Glutamatergic neuron (in vitro differentiated cells): ENCODE measurements at regions not wholly inside any gene's neighbourhood (a gene's known extent, or its start where the extent isn't known, plus 50 kb on each side); places are given as distances from the start of the nearest gene placed in this dataset.
"Not testable (repeated sequence)": the region's sequence is repeated elsewhere in the genome, so short reads cannot be mapped to it uniquely, and the experiment has no call there.

Experiments
- DNase-seq: peaks from one replicate; pipeline ENCODE4 v3.0.0; 2022
- H3K27ac Mint-ChIP-seq: one replicate; pipeline ENCODE4 v1.8.0; 2020; ENCODE audit warnings: mild to moderate bottlenecking, mixed read lengths, inconsistent platforms; ENCODE audit not compliant: unreplicated experiment
- H3K27me3 Mint-ChIP-seq: one replicate; pipeline ENCODE4 v1.8.0; 2020; ENCODE audit warnings: mild to moderate bottlenecking, moderate library complexity, mixed read lengths, inconsistent platforms; ENCODE audit not compliant: unreplicated experiment
- H3K36me3 Mint-ChIP-seq: one replicate; pipeline ENCODE4 v1.8.0; 2020; ENCODE audit warnings: mild to moderate bottlenecking, mixed read lengths, inconsistent platforms; ENCODE audit not compliant: unreplicated experiment
- H3K4me1 Mint-ChIP-seq: one replicate; pipeline ENCODE4 v1.8.0; 2020; ENCODE audit warnings: mild to moderate bottlenecking, low read depth, mixed read lengths, inconsistent platforms; ENCODE audit not compliant: unreplicated experiment
- H3K4me3 Mint-ChIP-seq: one replicate; pipeline ENCODE4 v1.8.0; 2020; ENCODE audit warnings: mild to moderate bottlenecking, mixed read lengths, inconsistent platforms; ENCODE audit not compliant: unreplicated experiment
- H3K9me3 Mint-ChIP-seq: one replicate; pipeline ENCODE4 v1.8.0; 2020; ENCODE audit warnings: mild to moderate bottlenecking, moderate library complexity, mixed read lengths, inconsistent platforms; ENCODE audit not compliant: unreplicated experiment
- TF ChIP-seq, protein P1 (sequence below): fragments of 200-600 bp; sonication (generic); IDR thresholded peaks from one replicate; pipeline ENCODE4 v1.5.0; 2021; ENCODE audit not compliant: partially characterized antibody, unreplicated experiment

- H3K27ac Mint-ChIP-seq, result no peak overlapping the region
- no peaks in the 10 kb centered on the region for H3K4me1 Mint-ChIP-seq
- no peaks in the 10 kb centered on the region for H3K9me3 Mint-ChIP-seq
Observed at GRCh38 chr4:111959222-111959621, 186.0 kb upstream of the FAM241A start.

DNA sequence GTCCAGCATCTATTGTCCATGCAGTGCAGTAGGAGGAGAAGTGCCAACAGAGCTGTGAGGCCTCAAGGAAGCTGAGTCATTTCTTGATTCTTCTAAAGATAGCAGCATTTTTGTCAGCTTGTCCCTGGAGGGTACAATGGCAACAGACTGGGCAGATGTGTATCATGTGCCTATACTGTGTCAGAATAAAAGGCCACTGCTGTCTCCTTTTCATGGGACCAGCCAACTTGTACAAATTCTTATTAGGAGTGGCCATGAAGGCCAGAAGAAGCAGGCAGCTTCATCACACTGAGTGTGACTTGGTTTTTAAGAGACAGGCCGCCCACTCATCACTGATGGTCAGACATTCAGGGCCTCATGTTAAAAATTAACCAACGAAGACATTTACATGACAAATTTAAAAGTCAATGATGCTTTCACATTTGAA lies 185.0 kb upstream of the FAM241A start:
- no peaks in the 10 kb centered on the region for H3K9me3 Mint-ChIP-seq
- no peaks in the 10 kb centered on the region for H3K36me3 Mint-ChIP-seq
- no peaks in the 10 kb centered on the region for H3K27me3 Mint-ChIP-seq
- no peak overlapping the region for H3K27ac Mint-ChIP-seq
- TF ChIP-seq, protein P1, sequence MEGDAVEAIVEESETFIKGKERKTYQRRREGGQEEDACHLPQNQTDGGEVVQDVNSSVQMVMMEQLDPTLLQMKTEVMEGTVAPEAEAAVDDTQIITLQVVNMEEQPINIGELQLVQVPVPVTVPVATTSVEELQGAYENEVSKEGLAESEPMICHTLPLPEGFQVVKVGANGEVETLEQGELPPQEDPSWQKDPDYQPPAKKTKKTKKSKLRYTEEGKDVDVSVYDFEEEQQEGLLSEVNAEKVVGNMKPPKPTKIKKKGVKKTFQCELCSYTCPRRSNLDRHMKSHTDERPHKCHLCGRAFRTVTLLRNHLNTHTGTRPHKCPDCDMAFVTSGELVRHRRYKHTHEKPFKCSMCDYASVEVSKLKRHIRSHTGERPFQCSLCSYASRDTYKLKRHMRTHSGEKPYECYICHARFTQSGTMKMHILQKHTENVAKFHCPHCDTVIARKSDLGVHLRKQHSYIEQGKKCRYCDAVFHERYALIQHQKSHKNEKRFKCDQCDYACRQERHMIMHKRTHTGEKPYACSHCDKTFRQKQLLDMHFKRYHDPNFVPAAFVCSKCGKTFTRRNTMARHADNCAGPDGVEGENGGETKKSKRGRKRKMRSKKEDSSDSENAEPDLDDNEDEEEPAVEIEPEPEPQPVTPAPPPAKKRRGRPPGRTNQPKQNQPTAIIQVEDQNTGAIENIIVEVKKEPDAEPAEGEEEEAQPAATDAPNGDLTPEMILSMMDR, result no peak
- DNase-seq, result no peak
- no peak overlapping the region for H3K4me3 Mint-ChIP-seq
- H3K4me1 Mint-ChIP-seq, result no peaks in the 10 kb centered on the region

More at GRCh38 chr4:111959222-111959621, 186.0 kb upstream of the FAM241A start:
- H3K4me3 Mint-ChIP-seq, result no peak overlapping the region
- no peak for DNase-seq
- TF ChIP-seq, protein P1, result no peak
- H3K36me3 Mint-ChIP-seq, result no peaks in the 10 kb centered on the region
- no peaks in the 10 kb centered on the region for H3K27me3 Mint-ChIP-seq

GRCh38 chr4:111961026-111961425 lies 184.2 kb upstream of the FAM241A start:
- H3K36me3 Mint-ChIP-seq, H3K27ac Mint-ChIP-seq, H3K27me3 Mint-ChIP-seq, DNase-seq, H3K4me3 Mint-ChIP-seq, H3K4me1 Mint-ChIP-seq, H3K9me3 Mint-ChIP-seq: not testable (repeated sequence)

- H3K27me3 Mint-ChIP-seq, result no peaks in the 10 kb centered on the region
- no peak for DNase-seq
- no peaks in the 10 kb centered on the region for H3K9me3 Mint-ChIP-seq
- TF ChIP-seq, protein P1, result no peak
- H3K36me3 Mint-ChIP-seq, result no peaks in the 10 kb centered on the region
- H3K4me1 Mint-ChIP-seq, result no peaks in the 10 kb centered on the region
- H3K4me3 Mint-ChIP-seq, result no peak overlapping the region
- H3K27ac Mint-ChIP-seq, result no peak overlapping the region
Observed at GRCh38 chr4:111961809-111962208, 183.4 kb upstream of the FAM241A start.

DNA sequence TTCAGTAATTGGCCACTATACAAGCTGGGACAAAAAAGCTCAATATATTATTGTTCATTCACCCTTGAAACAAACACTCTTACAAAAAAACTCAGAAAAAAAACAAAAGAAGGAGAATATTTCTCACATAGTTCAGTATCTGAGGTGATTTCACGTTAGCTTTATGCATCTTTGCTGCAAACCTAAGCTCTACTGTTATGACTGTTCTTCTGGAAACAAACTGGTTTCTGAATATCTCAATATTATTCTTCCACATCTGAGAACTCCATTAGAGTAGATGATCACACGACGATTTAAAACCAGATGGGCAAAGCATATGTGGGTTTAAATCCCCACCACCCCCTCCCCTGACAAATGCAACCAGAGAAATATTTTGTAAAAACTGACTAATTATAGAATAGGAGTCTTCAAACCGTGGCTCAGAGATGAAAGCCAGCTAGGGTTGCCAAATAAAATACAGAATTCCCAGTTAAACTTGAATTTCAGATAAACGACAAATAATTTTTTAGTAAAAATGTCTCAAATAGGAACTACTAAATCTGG lies 182.0 kb upstream of the FAM241A start:
- no peak overlapping the region for H3K4me3 Mint-ChIP-seq
- TF ChIP-seq, protein P1, result no peak
- H3K9me3 Mint-ChIP-seq, result no peaks in the 10 kb centered on the region
- no peak for DNase-seq
- H3K4me1 Mint-ChIP-seq, result no peaks in the 10 kb centered on the region
- no peaks in the 10 kb centered on the region for H3K27me3 Mint-ChIP-seq
- no peaks in the 10 kb centered on the region for H3K36me3 Mint-ChIP-seq
- H3K27ac Mint-ChIP-seq, result no peak overlapping the region
